WTC11 (cell line): ENCODE measurements at regions not wholly inside any gene's neighbourhood (a gene's known extent, or its start where the extent isn't known, plus 50 kb on each side); places are given as distances from the start of the nearest gene placed in this dataset.

Experiments
- ATAC-seq: fragments of 200-7000 bp; cut with Tn5 transposase; 2 replicates; pipeline ENCODE4 v1.10.0; 2021; ENCODE audit warnings: mild to moderate bottlenecking, moderate library complexity
- CTCF ChIA-PET: fragments of 300-600 bp; sonication (Branson Sonifier 250); formaldehyde crosslinking; loops from one replicate; lab custom pipeline; 2021; ENCODE audit warnings: antibody characterized with exemption; lab: Charles Lee
- POLR2A ChIA-PET: fragments of 350-600 bp; sonication (Branson Sonifier 250); formaldehyde crosslinking; loops from one replicate; lab custom pipeline; 2021; ENCODE audit warnings: antibody characterized with exemption; lab: Charles Lee
- DNase-seq: peaks from one replicate; pipeline ENCODE4 v3.0.0; 2021; ENCODE audit warnings: low spot score
- H3K27ac Mint-ChIP-seq: 2 replicates; pipeline ENCODE4 v1.8.0; 2021; ENCODE audit warnings: mixed read lengths
- H3K27me3 Mint-ChIP-seq: 2 replicates; pipeline ENCODE4 v1.8.0; 2021; ENCODE audit warnings: low read depth, mild to moderate bottlenecking, moderate library complexity, mixed read lengths
- H3K36me3 Mint-ChIP-seq: 2 replicates; pipeline ENCODE4 v1.8.0; 2021; ENCODE audit warnings: mixed read lengths
- H3K4me1 Mint-ChIP-seq: 2 replicates; pipeline ENCODE4 v1.8.0; 2022; ENCODE audit warnings: mixed read lengths
- H3K4me3 Mint-ChIP-seq: 2 replicates; pipeline ENCODE4 v1.8.0; 2021; ENCODE audit warnings: mild to moderate bottlenecking, moderate library complexity, mixed read lengths
- H3K9me3 Mint-ChIP-seq: 2 replicates; pipeline ENCODE4 v1.8.0; 2021; ENCODE audit warnings: mixed read lengths
- AFF4 ChIP-seq: sonication (generic); formaldehyde crosslinking; IDR thresholded peaks from 2 replicates; pipeline ENCODE4 v1.8.1; 2023; ENCODE audit warnings: mild to moderate bottlenecking, missing genetic modification reagents, borderline replicate concordance
- AR ChIP-seq: fragments of 250-450 bp; sonication (Bioruptor Pico); IDR thresholded peaks from 2 replicates; pipeline ENCODE4 v1.9.0; 2021; ENCODE audit warnings: mild to moderate bottlenecking
- ARID4B ChIP-seq: sonication (generic); formaldehyde crosslinking; IDR thresholded peaks from 2 replicates; pipeline ENCODE4 v1.8.0; 2023; ENCODE audit warnings: missing genetic modification reagents, mild to moderate bottlenecking, borderline replicate concordance
- CTCF ChIP-seq: fragments of 200-600 bp; IDR thresholded peaks from 2 replicates; pipeline ENCODE4 v1.8.0; 2022; ENCODE audit warnings: antibody characterized with exemption
- E2F1 ChIP-seq: sonication (generic); formaldehyde crosslinking; IDR thresholded peaks from 2 replicates; pipeline ENCODE4 v1.8.0; 2022; ENCODE audit warnings: mild to moderate bottlenecking, missing genetic modification reagents
- MXD4 ChIP-seq: fragments of 250-450 bp; sonication (Bioruptor Pico); IDR thresholded peaks from 2 replicates; pipeline ENCODE4 v1.8.0; 2021; ENCODE audit warnings: mild to moderate bottlenecking, moderate library complexity, borderline replicate concordance
- NR3C1 ChIP-seq: sonication (generic); formaldehyde crosslinking; conservative IDR thresholded peaks from 2 replicates; pipeline ENCODE4 v1.8.1; 2023; ENCODE audit warnings: low read depth, mild to moderate bottlenecking, missing genetic modification reagents
- OVOL2 ChIP-seq: fragments of 250-450 bp; sonication (Bioruptor Pico); IDR thresholded peaks from 2 replicates; pipeline ENCODE4 v1.9.0; 2021; ENCODE audit warnings: mild to moderate bottlenecking, borderline replicate concordance
- RORB ChIP-seq: fragments of 250-450 bp; sonication (Bioruptor Pico); IDR thresholded peaks from 2 replicates; pipeline ENCODE4 v1.9.0; 2021; ENCODE audit warnings: mild to moderate bottlenecking
- TCF7 ChIP-seq: sonication (generic); formaldehyde crosslinking; IDR thresholded peaks from 2 replicates; pipeline ENCODE4 v1.8.0; 2022; ENCODE audit warnings: mild to moderate bottlenecking, low read depth, missing genetic modification reagents, moderate library complexity
- ZNF138 ChIP-seq: sonication (generic); formaldehyde crosslinking; conservative IDR thresholded peaks from 2 replicates; pipeline ENCODE4 v1.8.1; 2022; ENCODE audit warnings: mild to moderate bottlenecking, moderate library complexity, missing genetic modification reagents
- ZNF232 ChIP-seq: sonication (generic); formaldehyde crosslinking; IDR thresholded peaks from 2 replicates; pipeline ENCODE4 v1.8.0; 2022; ENCODE audit warnings: mild to moderate bottlenecking, missing genetic modification reagents
- ZNF512 ChIP-seq: sonication (generic); formaldehyde crosslinking; IDR thresholded peaks from 2 replicates; pipeline ENCODE4 v1.8.1; 2022; ENCODE audit warnings: missing genetic modification reagents, borderline replicate concordance
- ZSCAN18 ChIP-seq: fragments of 250-450 bp; sonication (Bioruptor Pico); IDR thresholded peaks from 2 replicates; pipeline ENCODE4 v2.1.2; 2022; ENCODE audit warnings: mild to moderate bottlenecking, moderate library complexity

GRCh38 chr6:135109761-135110160, 55.1 kb upstream of the HBS1L start:
- no peak for DNase-seq
- no peak for TF ChIP-seq ZNF138 (CRISPR knock-in tag)
- TF ChIP-seq E2F1 (CRISPR knock-in tag): no peak
- TF ChIP-seq ARID4B: no peak
- TF ChIP-seq AFF4 (CRISPR knock-in tag): no peak
- no peak for TF ChIP-seq OVOL2 (CRISPR knock-in tag)
- TF ChIP-seq TCF7: no peak
- TF ChIP-seq AR (CRISPR knock-in tag): no peak
- no peak for TF ChIP-seq ZSCAN18 (CRISPR knock-in tag)
- no peak for TF ChIP-seq NR3C1
- TF ChIP-seq, all 79 proteins: peak for 0
- ChIA-PET POLR2A (no interaction called here), CTCF (no interaction called here)
- H3K4me1 Mint-ChIP-seq: no peaks in the 10 kb centered on the region
- no peak for ATAC-seq
- no peaks in the 10 kb centered on the region for H3K36me3 Mint-ChIP-seq
- no peak overlapping the region for H3K4me3 Mint-ChIP-seq
- no peaks in the 10 kb centered on the region for H3K9me3 Mint-ChIP-seq
- H3K27me3 Mint-ChIP-seq: no peaks in the 10 kb centered on the region
- no peak overlapping the region for H3K27ac Mint-ChIP-seq

- H3K9me3 Mint-ChIP-seq: no peaks in the 10 kb centered on the region
- no peak overlapping the region for H3K4me3 Mint-ChIP-seq
- DNase-seq (no peak), ATAC-seq (no peak)
- H3K4me1 Mint-ChIP-seq: no peaks in the 10 kb centered on the region
- H3K27ac Mint-ChIP-seq: no peak overlapping the region
- no peaks in the 10 kb centered on the region for H3K27me3 Mint-ChIP-seq
- no peaks in the 10 kb centered on the region for H3K36me3 Mint-ChIP-seq
- CTCF ChIA-PET: no interaction called here
- POLR2A ChIA-PET: no interaction called here
- TF ChIP-seq ZNF512 (CRISPR knock-in tag): no peak
- no peak for TF ChIP-seq ZNF232 (CRISPR knock-in tag)
- no peak for TF ChIP-seq CTCF
- TF ChIP-seq RORB (CRISPR knock-in tag): no peak
- TF ChIP-seq MXD4: no peak
Measured at GRCh38 chr6:135108692-135109091, 54.1 kb upstream of the HBS1L start.
